IPS-15b (cell line): ENCODE measurements at regions not wholly inside any gene's neighbourhood (a gene's known extent, or its start where the extent isn't known, plus 50 kb on each side); places are given as distances from the start of the nearest gene placed in this dataset.

Experiments
- H3K27me3 ChIP-seq: one replicate; pipeline ENCODE4 v1.6.1; 2013; ENCODE audit warnings: low read length; ENCODE audit not compliant: control insufficient read depth, insufficient read depth
- H3K36me3 ChIP-seq: one replicate; pipeline ENCODE4 v1.6.1; 2013; ENCODE audit warnings: low read length; ENCODE audit not compliant: control insufficient read depth, insufficient read depth
- H3K4me1 ChIP-seq: one replicate; pipeline ENCODE4 v1.6.1; 2013; ENCODE audit warnings: mild to moderate bottlenecking, low read length; ENCODE audit not compliant: control insufficient read depth, insufficient read depth
- H3K4me3 ChIP-seq: one replicate; pipeline ENCODE4 v1.5.1; 2013; ENCODE audit warnings: low read depth, low read length
- H3K9ac ChIP-seq: one replicate; pipeline ENCODE4 v1.6.1; 2013; ENCODE audit warnings: low read depth, mild to moderate bottlenecking, low read length
- H3K9me3 ChIP-seq: one replicate; pipeline ENCODE4 v1.6.1; 2013; ENCODE audit warnings: mild to moderate bottlenecking, low read length; ENCODE audit not compliant: control insufficient read depth, insufficient read depth

GRCh38 chr9:73347720-73348119, 196.1 kb downstream of the ANXA1 start:
- Histone ChIP-seq H3K4me1 (no peaks in the 10 kb centered on the region), H3K4me3 (no peak overlapping the region), H3K9me3 (no peaks in the 10 kb centered on the region), H3K9ac (no peak overlapping the region), H3K27me3 (no peaks in the 10 kb centered on the region), H3K36me3 (no peaks in the 10 kb centered on the region)

GRCh38 chr9:73348471-73348870, 196.8 kb downstream of the ANXA1 start:
- H3K27me3 ChIP-seq = no peaks in the 10 kb centered on the region
- H3K36me3 ChIP-seq = no peaks in the 10 kb centered on the region
- no peaks in the 10 kb centered on the region for H3K9me3 ChIP-seq
- H3K9ac ChIP-seq = no peak overlapping the region
- no peak overlapping the region for H3K4me3 ChIP-seq
- no peaks in the 10 kb centered on the region for H3K4me1 ChIP-seq

DNA sequence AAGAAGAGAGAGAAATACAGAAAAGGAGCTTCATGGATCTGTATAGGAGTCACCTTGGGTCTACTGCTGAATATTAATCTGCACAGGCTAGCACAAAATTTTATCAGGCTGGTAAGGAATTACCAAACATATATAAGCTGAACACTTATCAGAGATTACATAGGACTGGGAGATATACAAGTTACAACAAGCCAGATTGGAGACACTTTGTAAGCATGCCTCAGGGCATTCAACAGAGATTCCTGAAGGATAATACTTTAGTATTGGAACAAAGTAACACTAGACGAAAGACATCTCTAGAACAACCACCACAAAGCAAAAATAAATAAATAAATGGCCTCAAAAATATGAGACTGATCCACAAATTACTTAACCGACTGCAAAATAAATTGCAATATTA, 197.8 kb downstream of the ANXA1 start:
- no peaks in the 10 kb centered on the region for H3K27me3 ChIP-seq
- H3K4me3 ChIP-seq = no peak overlapping the region
- H3K9ac ChIP-seq = no peak overlapping the region
- H3K4me1 ChIP-seq = no peaks in the 10 kb centered on the region
- no peaks in the 10 kb centered on the region for H3K9me3 ChIP-seq
- H3K36me3 ChIP-seq = no peaks in the 10 kb centered on the region

- H3K9me3 ChIP-seq = no peaks in the 10 kb centered on the region
- no peak overlapping the region for H3K9ac ChIP-seq
- H3K27me3 ChIP-seq = no peaks in the 10 kb centered on the region
- no peaks in the 10 kb centered on the region for H3K4me1 ChIP-seq
- no peaks in the 10 kb centered on the region for H3K36me3 ChIP-seq
- no peak overlapping the region for H3K4me3 ChIP-seq
Measured at GRCh38 chr9:73357607-73358006, 205.9 kb downstream of the ANXA1 start.

DNA sequence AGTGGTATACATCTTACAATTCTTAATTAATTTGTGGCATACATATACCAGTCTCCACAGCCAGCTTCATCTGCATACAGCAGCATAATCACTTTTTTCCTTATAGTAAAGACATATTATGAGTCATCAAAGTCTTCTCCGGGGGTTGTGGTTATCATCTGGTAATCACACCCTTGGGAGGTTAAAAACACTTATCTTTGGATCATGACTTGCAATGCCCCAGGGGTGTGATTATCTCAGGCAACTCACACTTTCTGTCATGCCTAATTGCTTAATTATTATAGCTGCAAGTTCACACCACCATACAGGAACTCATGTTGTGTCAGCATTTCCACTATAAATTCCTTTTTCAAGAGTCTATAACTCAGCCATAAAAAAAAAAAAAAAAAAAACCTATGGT, 218.4 kb downstream of the ANXA1 start:
- no peaks in the 10 kb centered on the region for H3K27me3 ChIP-seq
- no peaks in the 10 kb centered on the region for H3K36me3 ChIP-seq
- no peak overlapping the region for H3K9ac ChIP-seq

GRCh38 chr9:73371801-73372200, 220.1 kb downstream of the ANXA1 start:
- no peaks in the 10 kb centered on the region for H3K9me3 ChIP-seq

More for the DNA sequence above, 218.4 kb downstream of the ANXA1 start:
- Histone ChIP-seq H3K4me1 (no peaks in the 10 kb centered on the region), H3K9me3 (no peaks in the 10 kb centered on the region), H3K4me3 (no peak overlapping the region)

DNA sequence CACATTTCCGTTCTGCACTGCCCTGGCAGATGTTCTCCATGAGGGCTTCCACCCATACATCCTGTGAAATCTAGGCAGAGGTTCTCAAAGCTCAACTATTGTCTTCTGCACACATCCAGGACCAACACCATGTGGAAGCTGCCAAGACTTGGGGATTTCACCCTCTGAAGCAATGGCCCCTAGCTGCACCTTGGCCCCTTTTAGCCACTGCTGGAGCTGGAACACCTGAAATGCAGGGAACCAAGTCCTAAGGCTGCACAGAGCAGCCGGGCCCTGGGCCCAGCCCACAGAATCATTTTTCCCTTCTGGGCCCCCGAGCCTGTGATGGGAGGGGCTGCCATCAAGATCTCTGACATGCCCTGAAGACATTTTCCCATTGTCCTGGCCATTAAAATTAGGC, 228.7 kb downstream of the ANXA1 start:
- Histone ChIP-seq H3K4me3 (no peak overlapping the region), H3K9ac (no peak overlapping the region), H3K9me3 (no peaks in the 10 kb centered on the region), H3K36me3 (no peaks in the 10 kb centered on the region), H3K27me3 (no peaks in the 10 kb centered on the region), H3K4me1 (no peaks in the 10 kb centered on the region)

More at GRCh38 chr9:73371801-73372200, 220.1 kb downstream of the ANXA1 start:
- no peaks in the 10 kb centered on the region for H3K36me3 ChIP-seq
- H3K27me3 ChIP-seq = no peaks in the 10 kb centered on the region
- no peak overlapping the region for H3K4me3 ChIP-seq
- H3K9ac ChIP-seq = no peak overlapping the region
- H3K4me1 ChIP-seq = no peaks in the 10 kb centered on the region

DNA sequence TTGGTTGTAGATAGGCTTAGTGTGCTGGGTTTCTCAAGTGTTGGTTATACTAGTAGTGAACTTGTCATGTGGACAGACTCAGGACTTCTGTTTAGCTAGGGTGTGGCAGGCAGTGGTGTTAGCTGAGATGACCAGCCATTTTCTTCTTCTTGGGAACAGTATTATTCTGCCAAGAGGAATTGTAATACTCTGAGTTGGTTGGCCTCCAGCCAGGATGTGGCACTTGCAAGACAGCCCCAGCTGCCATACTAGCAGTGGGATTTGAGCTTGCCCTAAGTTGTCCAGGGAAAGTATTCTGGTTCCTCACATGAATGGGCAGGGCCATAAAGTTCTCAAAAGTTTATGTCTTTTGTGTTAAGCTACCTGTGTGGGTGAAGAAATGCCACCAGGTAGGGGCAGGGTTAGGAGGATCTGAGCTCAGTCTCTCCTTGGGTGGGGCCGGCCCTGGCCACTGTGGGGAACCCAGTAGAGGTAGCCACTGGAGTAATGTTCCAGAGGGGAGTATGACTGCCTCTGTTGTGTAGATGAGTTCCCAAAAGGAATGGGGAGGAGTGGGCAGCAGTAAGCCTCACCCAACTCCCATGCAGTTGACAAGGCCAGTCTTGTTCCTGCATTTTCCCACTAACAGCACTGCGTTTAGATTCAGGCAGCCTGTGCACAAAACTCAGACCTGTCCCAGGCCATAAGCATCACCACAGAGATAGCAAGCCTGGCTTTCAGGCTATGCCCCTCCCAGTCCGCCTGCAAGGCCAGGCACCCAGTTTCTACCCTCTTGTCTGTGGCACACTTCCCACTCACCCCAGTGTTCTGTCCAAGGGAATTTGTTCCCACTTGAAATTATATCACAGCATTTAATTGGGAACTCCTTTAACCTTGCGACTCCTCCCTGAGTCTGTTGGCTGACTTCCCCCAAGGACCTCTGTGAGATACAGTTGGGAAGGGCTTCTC, 250.7 kb downstream of the ANXA1 start:
- Histone ChIP-seq H3K9ac (no peak overlapping the region), H3K4me1 (no peaks in the 10 kb centered on the region), H3K9me3 (no peaks in the 10 kb centered on the region), H3K36me3 (no peaks in the 10 kb centered on the region), H3K4me3 (no peak overlapping the region), H3K27me3 (no peaks in the 10 kb centered on the region)

GRCh38 chr9:73411494-73411893, 259.8 kb downstream of the ANXA1 start:
- no peak overlapping the region for H3K9ac ChIP-seq
- no peak overlapping the region for H3K4me3 ChIP-seq
- H3K27me3 ChIP-seq = no peaks in the 10 kb centered on the region
- no peaks in the 10 kb centered on the region for H3K4me1 ChIP-seq
- H3K36me3 ChIP-seq = no peaks in the 10 kb centered on the region
- H3K9me3 ChIP-seq = no peaks in the 10 kb centered on the region

GRCh38 chr9:73412874-73413273, 261.2 kb downstream of the ANXA1 start:
- Histone ChIP-seq H3K4me1 (no peaks in the 10 kb centered on the region), H3K36me3 (no peaks in the 10 kb centered on the region), H3K9me3 (no peaks in the 10 kb centered on the region), H3K27me3 (no peaks in the 10 kb centered on the region), H3K4me3 (no peak overlapping the region), H3K9ac (no peak overlapping the region)

- Histone ChIP-seq H3K27me3 (no peaks in the 10 kb centered on the region), H3K9me3 (no peaks in the 10 kb centered on the region), H3K4me1 (no peaks in the 10 kb centered on the region), H3K4me3 (no peak overlapping the region), H3K36me3 (no peaks in the 10 kb centered on the region), H3K9ac (no peak overlapping the region)
Measured at GRCh38 chr9:73423891-73424290, 272.2 kb downstream of the ANXA1 start.

DNA sequence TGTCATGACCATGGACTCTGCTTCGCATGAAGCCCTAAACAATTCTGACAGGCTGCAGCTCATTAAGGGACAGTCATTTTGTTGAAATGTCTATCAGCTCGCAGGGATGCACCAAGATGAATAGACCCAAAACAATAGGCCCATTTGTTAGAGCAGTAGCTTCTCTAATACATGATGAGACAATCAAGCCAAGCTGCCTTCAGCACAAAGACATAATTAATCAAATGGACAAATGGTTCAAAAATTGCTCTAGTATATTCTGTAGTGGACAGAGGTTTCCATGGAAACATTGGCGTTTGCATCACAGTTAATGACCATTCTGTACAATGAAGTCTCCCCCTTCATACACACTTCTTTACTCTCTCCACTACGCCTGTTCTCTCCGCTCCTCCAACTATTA, 274.6 kb downstream of the ANXA1 start:
- no peak overlapping the region for H3K9ac ChIP-seq
- no peaks in the 10 kb centered on the region for H3K27me3 ChIP-seq

More for the DNA sequence above, 274.6 kb downstream of the ANXA1 start:
- H3K9me3 ChIP-seq = no peaks in the 10 kb centered on the region
- no peaks in the 10 kb centered on the region for H3K36me3 ChIP-seq
- no peaks in the 10 kb centered on the region for H3K4me1 ChIP-seq
- no peak overlapping the region for H3K4me3 ChIP-seq
